H9 (cell line): ENCODE measurements at regions not wholly inside any gene's neighbourhood (a gene's known extent, or its start where the extent isn't known, plus 50 kb on each side); places are given as distances from the start of the nearest gene placed in this dataset.

Experiments
- DNase-seq: peaks from one replicate; pipeline ENCODE4 v3.0.0-alpha.2; 2017
- H2AFZ ChIP-seq: one replicate; pipeline ENCODE4 v1.6.1; 2013; ENCODE audit warnings: mild to moderate bottlenecking, low read length, control low read depth, moderate library complexity
- H2AK5ac ChIP-seq: 2 replicates; pipeline ENCODE4 v1.6.1; 2013; ENCODE audit warnings: low read length, control low read depth, mixed read lengths; ENCODE audit not compliant: insufficient read length
- H2BK120ac ChIP-seq: one replicate; pipeline ENCODE4 v1.6.1; 2013; ENCODE audit warnings: low read depth, mild to moderate bottlenecking, low read length, control low read depth, inconsistent platforms; ENCODE audit not compliant: poor library complexity, severe bottlenecking
- H2BK12ac ChIP-seq: 2 replicates; pipeline ENCODE4 v1.6.1; 2013; ENCODE audit warnings: low read length, control low read depth, mixed read lengths, low read depth; ENCODE audit not compliant: insufficient read length
- H2BK15ac ChIP-seq: 2 replicates; pipeline ENCODE4 v1.6.1; 2013; ENCODE audit warnings: low read depth, low read length, control low read depth
- H2BK20ac ChIP-seq: one replicate; pipeline ENCODE4 v1.6.1; 2013; ENCODE audit warnings: low read depth, mild to moderate bottlenecking, low read length, control low read depth, inconsistent platforms; ENCODE audit not compliant: poor library complexity, severe bottlenecking
- H2BK5ac ChIP-seq: 2 replicates; pipeline ENCODE4 v1.6.1; 2013; ENCODE audit warnings: low read length, control low read depth, mixed read lengths; ENCODE audit not compliant: insufficient read length
- H3K14ac ChIP-seq: 2 replicates; pipeline ENCODE4 v1.6.1; 2013; ENCODE audit warnings: low read length, control low read depth; ENCODE audit not compliant: insufficient read depth
- H3K18ac ChIP-seq: 2 replicates; pipeline ENCODE4 v1.6.1; 2013; ENCODE audit warnings: low read depth, mild to moderate bottlenecking, mixed read lengths, low read length, control low read depth; ENCODE audit not compliant: insufficient read length
- H3K23ac ChIP-seq: 2 replicates; pipeline ENCODE4 v1.6.1; 2013; ENCODE audit warnings: low read length, control low read depth, mixed read lengths, low read depth; ENCODE audit not compliant: insufficient read length
- H3K23me2 ChIP-seq: 2 replicates; pipeline ENCODE4 v1.6.1; 2013; ENCODE audit warnings: low read depth, mild to moderate bottlenecking, mixed read lengths, low read length, control low read depth; ENCODE audit not compliant: insufficient read length, poor library complexity, severe bottlenecking
- H3K27ac ChIP-seq: 2 replicates; pipeline ENCODE4 v1.5.1; 2013; ENCODE audit warnings: low read length, control low read depth, mixed read lengths, low read depth; ENCODE audit not compliant: insufficient read length
- H3K27me3 ChIP-seq: 2 replicates; pipeline ENCODE4 v1.6.1; 2013; ENCODE audit warnings: low read length, control low read depth, inconsistent platforms; ENCODE audit not compliant: insufficient read depth
- H3K4ac ChIP-seq: 2 replicates; pipeline ENCODE4 v1.6.1; 2013; ENCODE audit warnings: low read depth, mild to moderate bottlenecking, control low read depth, inconsistent platforms, low read length, moderate library complexity
- H3K4me1 ChIP-seq: 2 replicates; pipeline ENCODE4 v1.6.1; 2013; ENCODE audit warnings: low read length, control low read depth, inconsistent platforms; ENCODE audit not compliant: insufficient read depth
- H3K4me2 ChIP-seq: 2 replicates; pipeline ENCODE4 v1.6.1; 2013; ENCODE audit warnings: low read length, control low read depth, mixed read lengths; ENCODE audit not compliant: insufficient read length, insufficient read depth
- H3K56ac ChIP-seq: 2 replicates; pipeline ENCODE4 v1.6.1; 2013; ENCODE audit warnings: low read depth, mild to moderate bottlenecking, mixed read lengths, low read length, control low read depth; ENCODE audit not compliant: insufficient read length
- H3K79me1 ChIP-seq: 2 replicates; pipeline ENCODE4 v1.6.1; 2013; ENCODE audit warnings: low read depth, mild to moderate bottlenecking, moderate library complexity, low read length, control low read depth, inconsistent platforms; ENCODE audit not compliant: insufficient read depth, poor library complexity, severe bottlenecking
- H3K79me2 ChIP-seq: 2 replicates; pipeline ENCODE4 v1.6.1; 2013; ENCODE audit warnings: low read length, control low read depth, inconsistent platforms; ENCODE audit not compliant: insufficient read depth
- H3K9ac ChIP-seq: 2 replicates; pipeline ENCODE4 v1.6.1; 2013; ENCODE audit warnings: low read length, control low read depth, mixed read lengths; ENCODE audit not compliant: insufficient read length; ENCODE audit errors: extremely low read depth
- H3K9me3 ChIP-seq: one replicate; pipeline ENCODE4 v1.6.1; 2013; ENCODE audit warnings: low read depth, low read length, inconsistent platforms; ENCODE audit not compliant: control insufficient read depth
- H3T11ph ChIP-seq: one replicate; pipeline ENCODE4 v1.6.1; 2013; ENCODE audit warnings: mild to moderate bottlenecking, low read length, control low read depth, inconsistent platforms
- H4K20me1 ChIP-seq: one replicate; pipeline ENCODE4 v1.6.1; 2013; ENCODE audit not compliant: control insufficient read depth, insufficient read length, insufficient read depth
- H4K5ac ChIP-seq: 2 replicates; pipeline ENCODE4 v1.6.1; 2013; ENCODE audit warnings: low read depth, mild to moderate bottlenecking, mixed read lengths, low read length, control low read depth; ENCODE audit not compliant: insufficient read length
- H4K8ac ChIP-seq: replicated peaks from 2 replicates; pipeline ENCODE4 v1.6.1; 2013; ENCODE audit warnings: low read length, control low read depth, mixed read lengths, low read depth; ENCODE audit not compliant: insufficient read length
- H4K91ac ChIP-seq: 2 replicates; pipeline ENCODE4 v1.6.1; 2013; ENCODE audit warnings: low read depth, mild to moderate bottlenecking, moderate library complexity, mixed read lengths, low read length, control low read depth; ENCODE audit not compliant: insufficient read length
- H3K27ac Mint-ChIP-seq, 3 experiments: 2 replicates in 2 of 3; 3 replicates in 1 of 3; pipeline ENCODE4 v1.8.0; 2020 to 2021; ENCODE audit warnings: mixed read lengths in 3 of 3, mild to moderate bottlenecking in 1 of 3, moderate library complexity in 1 of 3
- H3K27me3 Mint-ChIP-seq: 2 replicates; pipeline ENCODE4 v1.8.0; 2021; ENCODE audit warnings: low read depth, mild to moderate bottlenecking, moderate library complexity, mixed read lengths
- H3K36me3 Mint-ChIP-seq, 3 experiments: 2 replicates in 2 of 3; 3 replicates in 1 of 3; pipeline ENCODE4 v1.8.0; 2020 to 2021; ENCODE audit warnings: low read depth in 3 of 3, mixed read lengths in 3 of 3; ENCODE audit not compliant: insufficient read depth in 1 of 3
- H3K4me1 Mint-ChIP-seq, 2 experiments: 2 replicates each; pipeline ENCODE4 v1.8.0; 2020; ENCODE audit warnings: mixed read lengths in 2 of 2
- H3K4me3 Mint-ChIP-seq, 2 experiments: 2 replicates in 1 of 2; 3 replicates in 1 of 2; pipeline ENCODE4 v1.8.0; 2020 to 2021; ENCODE audit warnings: mild to moderate bottlenecking in 2 of 2, mixed read lengths in 2 of 2, moderate library complexity in 1 of 2
- H3K9me3 Mint-ChIP-seq, 2 experiments: 2 replicates in 1 of 2; 3 replicates in 1 of 2; pipeline ENCODE4 v1.8.0; 2020; ENCODE audit warnings: mild to moderate bottlenecking in 2 of 2, mixed read lengths in 2 of 2, moderate library complexity in 1 of 2
- WGBS: extraction: QIAGEN DNeasy Blood & Tissue Kit; methylation state at CpG from one replicate; pipeline ENCODE4 v1.1.7; 2013; ENCODE audit warnings: missing lambda C conversion rate, low lambda C conversion rate, mixed read lengths; ENCODE audit not compliant: insufficient read length; ENCODE audit errors: extremely low coverage; 5-methylcytosine and 5-hydroxymethylcytosine counted together
- TF ChIP-seq, protein P1 (sequence below): fragments of 200-600 bp; sonication (generic); conservative IDR thresholded peaks from 3 replicates; pipeline ENCODE4 v1.8.0; 2021; ENCODE audit warnings: antibody characterized with exemption, mild to moderate bottlenecking

DNA sequence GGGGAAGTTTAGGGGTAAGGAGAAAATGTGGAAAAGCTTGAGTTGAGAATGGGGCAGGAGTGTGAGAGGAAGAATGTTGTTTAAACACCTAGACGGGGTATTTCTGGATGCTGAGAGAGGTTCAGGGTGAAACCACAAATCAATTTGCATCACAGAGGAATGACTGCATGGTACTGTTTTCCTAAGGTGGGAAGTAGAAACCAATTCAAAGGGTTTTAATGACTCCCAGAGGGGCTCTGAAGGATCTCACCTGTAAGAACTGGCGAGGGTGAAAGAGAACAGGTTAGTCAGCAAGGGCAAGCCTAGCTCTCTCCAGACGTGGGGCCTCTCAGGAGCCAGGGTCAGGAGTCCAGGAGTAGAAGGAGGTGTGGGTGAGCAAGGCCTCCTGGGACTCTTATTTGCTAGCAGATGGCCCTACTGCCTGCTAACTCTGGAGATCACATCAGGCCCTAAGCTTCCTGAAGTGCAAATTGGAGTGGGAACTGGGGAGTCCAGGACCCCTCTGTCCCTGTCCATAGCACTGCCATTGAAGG lies 133.0 kb upstream of the CELF4 start:
- no peaks in the 10 kb centered on the region for H3K23me2 ChIP-seq
- H3K4ac ChIP-seq, result no peak overlapping the region
- no peak overlapping the region for H4K5ac ChIP-seq
- DNase-seq, result peak; percentile 41
- H3T11ph ChIP-seq, result no peak overlapping the region
- H4K20me1 ChIP-seq, result no peaks in the 10 kb centered on the region
- peaks cover 13% of the 10 kb centered on the region for H3K27me3 Mint-ChIP-seq
- TF ChIP-seq, protein P1, sequence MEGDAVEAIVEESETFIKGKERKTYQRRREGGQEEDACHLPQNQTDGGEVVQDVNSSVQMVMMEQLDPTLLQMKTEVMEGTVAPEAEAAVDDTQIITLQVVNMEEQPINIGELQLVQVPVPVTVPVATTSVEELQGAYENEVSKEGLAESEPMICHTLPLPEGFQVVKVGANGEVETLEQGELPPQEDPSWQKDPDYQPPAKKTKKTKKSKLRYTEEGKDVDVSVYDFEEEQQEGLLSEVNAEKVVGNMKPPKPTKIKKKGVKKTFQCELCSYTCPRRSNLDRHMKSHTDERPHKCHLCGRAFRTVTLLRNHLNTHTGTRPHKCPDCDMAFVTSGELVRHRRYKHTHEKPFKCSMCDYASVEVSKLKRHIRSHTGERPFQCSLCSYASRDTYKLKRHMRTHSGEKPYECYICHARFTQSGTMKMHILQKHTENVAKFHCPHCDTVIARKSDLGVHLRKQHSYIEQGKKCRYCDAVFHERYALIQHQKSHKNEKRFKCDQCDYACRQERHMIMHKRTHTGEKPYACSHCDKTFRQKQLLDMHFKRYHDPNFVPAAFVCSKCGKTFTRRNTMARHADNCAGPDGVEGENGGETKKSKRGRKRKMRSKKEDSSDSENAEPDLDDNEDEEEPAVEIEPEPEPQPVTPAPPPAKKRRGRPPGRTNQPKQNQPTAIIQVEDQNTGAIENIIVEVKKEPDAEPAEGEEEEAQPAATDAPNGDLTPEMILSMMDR, result no peak
- no peak overlapping the region for H2AK5ac ChIP-seq
- no peaks in the 10 kb centered on the region for H3K79me1 ChIP-seq
- no peak overlapping the region for H3K23ac ChIP-seq
- no peaks in the 10 kb centered on the region for H3K9me3 ChIP-seq
- no peak overlapping the region for H2BK120ac ChIP-seq
- H3K9ac ChIP-seq, result no peak overlapping the region
- H3K4me1 Mint-ChIP-seq, result peaks cover 14 to 17% of the 10 kb centered on the region in 2 experiments
- no peak overlapping the region for H3K27ac ChIP-seq
- H3K14ac ChIP-seq, result no peak overlapping the region
- H2AFZ ChIP-seq, result no peak overlapping the region
- no peak overlapping the region for H4K91ac ChIP-seq
- H3K18ac ChIP-seq, result no peak overlapping the region
- H3K9me3 Mint-ChIP-seq, result 0 out of 5 replicates have a peak, but pooled peaks cover 0 to under 1% of the 10 kb centered on the region in 2 experiments
- H2BK12ac ChIP-seq, result no peak overlapping the region
- no peak overlapping the region for H2BK5ac ChIP-seq
- H3K4me2 ChIP-seq, result no peak overlapping the region
- no peaks in the 10 kb centered on the region; the same call in 1 of the 2 replicates for H3K27me3 ChIP-seq
- WGBS, result no CpG with 5 or more reads among the region's 3 CpGs
- no peaks in the 10 kb centered on the region for H3K79me2 ChIP-seq
- no peak overlapping the region for H2BK15ac ChIP-seq
- no peak overlapping the region for H3K4me3 Mint-ChIP-seq
- H3K56ac ChIP-seq, result no peak overlapping the region
- 0 out of 2 replicates have a peak, but pooled peaks cover 2% of the 10 kb centered on the region for H3K4me1 ChIP-seq
- H3K36me3 Mint-ChIP-seq, result no peaks in the 10 kb centered on the region
- no peak overlapping the region for H4K8ac ChIP-seq
- peak overlapping the region in 1 of 3 experiments; percentile 50; a peak in 1 of 7 replicates for H3K27ac Mint-ChIP-seq
- no peak overlapping the region for H2BK20ac ChIP-seq
